NCI-H1436 (cell line): ENCODE measurements at regions not wholly inside any gene's neighbourhood (a gene's known extent, or its start where the extent isn't known, plus 50 kb on each side); places are given as distances from the start of the nearest gene placed in this dataset.

Experiments used
- DNase-seq: peaks from one replicate; lab custom pipeline; 2025; lab: John Stamatoyannopoulos, UW

DNA sequence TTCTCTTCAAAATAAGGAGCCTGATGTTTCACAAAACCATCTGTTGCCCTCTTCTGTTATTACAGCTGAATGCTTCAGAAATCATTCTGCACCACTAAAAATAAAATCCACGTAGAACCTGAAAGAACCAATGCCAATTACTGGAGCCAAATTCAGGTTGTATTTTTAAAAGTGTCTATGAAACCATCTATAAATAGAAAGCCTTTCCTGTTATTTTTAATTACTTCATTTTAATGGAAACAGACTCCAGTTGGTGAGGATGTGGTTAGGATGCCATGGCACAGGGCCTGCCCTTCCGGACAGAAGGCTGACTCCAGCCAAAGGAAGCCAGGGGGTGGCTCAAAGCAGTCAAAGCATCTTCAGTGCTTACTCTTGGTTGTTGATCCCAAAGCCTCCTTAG lies 119.8 kb downstream of the TENT4A start:
- no peak for DNase-seq

DNA sequence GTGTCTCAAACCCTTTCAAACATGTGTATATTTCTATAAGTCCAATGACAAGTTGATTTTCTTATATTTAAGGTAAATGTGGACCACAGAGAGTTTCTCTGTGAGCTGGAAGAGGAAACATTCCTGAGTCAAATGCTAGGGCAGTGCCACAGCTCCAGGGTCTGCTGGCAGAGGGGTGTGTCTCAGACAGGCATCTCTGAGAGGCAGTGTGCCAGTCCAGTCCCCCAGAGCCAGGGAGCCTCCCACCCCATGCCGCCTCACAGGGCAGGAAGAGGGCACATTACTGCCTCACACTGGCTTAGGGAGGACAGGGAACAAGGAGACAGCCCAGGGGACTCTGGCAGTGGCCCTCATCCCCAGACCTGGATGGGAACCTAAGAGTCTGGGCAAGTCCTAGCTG lies 120.2 kb downstream of the TENT4A start:
- DNase-seq, result no peak

DNA sequence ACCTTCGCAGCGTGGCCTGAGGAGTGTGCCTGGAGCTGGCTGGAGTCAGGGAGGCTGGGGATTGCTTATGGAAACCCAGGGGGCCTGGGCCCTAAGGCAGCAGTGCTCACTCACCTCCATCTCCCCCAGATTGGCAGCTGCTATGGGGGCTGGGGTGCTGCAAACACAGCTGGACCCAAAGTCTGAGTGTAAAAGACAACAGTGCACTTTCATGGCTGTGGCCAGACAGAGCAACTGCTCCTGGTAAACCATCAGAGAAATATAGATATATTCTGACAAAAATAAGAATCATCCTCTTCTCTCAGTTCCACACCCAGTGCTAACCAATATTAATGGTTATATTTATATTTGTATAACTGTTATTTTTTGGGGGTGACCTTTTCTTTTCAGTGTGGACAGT lies 123.9 kb downstream of the TENT4A start:
- DNase-seq, result no peak

DNA sequence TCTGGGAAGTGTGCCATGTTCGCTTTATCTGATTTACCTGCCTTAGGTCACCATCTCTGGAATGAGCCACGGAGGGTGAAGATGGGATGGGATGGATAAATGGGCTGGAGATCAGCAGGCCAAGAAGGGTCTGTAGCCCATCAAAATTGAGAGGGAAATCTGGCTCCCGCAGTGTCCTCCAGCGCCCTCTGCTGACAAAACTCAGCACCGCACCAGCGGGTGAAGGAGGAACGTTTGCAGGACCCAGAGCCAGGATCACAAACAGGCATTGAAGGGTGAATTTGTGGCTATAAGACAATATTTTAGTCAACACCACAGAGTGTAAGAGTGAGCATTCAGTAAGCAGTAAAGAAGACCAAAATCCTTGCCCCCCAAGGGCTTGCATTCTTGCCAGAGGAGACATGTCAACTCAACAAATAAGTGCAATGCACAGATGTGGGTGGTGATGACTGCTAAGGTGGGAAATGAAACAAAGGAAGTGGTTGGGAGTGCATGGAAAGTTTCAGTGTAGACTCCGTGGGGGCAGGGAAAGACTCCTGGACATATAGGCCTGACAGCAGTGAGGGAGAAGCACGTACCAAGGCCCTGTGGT lies 124.4 kb downstream of the TENT4A start:
- DNase-seq, result no peak

DNA sequence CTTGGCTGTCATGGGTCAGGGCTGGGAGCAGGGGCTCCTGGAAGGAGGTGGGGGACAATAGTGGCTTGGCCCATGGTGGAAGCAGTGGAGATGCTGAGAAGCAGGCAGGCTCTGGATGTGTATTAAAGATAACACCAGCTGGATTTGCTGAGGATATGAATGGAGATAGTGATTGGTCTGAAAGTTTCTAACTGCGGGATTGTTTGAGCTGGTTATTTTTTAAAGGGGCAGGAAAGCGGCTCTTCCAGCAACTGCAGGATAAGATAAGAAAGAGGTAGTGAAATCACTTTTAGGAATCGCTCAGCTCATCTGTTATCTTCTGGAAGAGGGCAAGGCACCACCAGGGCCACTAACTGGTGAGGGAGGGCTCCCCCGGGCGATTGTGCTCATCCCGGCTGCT lies 125.5 kb downstream of the TENT4A start:
- DNase-seq, result no peak

DNA sequence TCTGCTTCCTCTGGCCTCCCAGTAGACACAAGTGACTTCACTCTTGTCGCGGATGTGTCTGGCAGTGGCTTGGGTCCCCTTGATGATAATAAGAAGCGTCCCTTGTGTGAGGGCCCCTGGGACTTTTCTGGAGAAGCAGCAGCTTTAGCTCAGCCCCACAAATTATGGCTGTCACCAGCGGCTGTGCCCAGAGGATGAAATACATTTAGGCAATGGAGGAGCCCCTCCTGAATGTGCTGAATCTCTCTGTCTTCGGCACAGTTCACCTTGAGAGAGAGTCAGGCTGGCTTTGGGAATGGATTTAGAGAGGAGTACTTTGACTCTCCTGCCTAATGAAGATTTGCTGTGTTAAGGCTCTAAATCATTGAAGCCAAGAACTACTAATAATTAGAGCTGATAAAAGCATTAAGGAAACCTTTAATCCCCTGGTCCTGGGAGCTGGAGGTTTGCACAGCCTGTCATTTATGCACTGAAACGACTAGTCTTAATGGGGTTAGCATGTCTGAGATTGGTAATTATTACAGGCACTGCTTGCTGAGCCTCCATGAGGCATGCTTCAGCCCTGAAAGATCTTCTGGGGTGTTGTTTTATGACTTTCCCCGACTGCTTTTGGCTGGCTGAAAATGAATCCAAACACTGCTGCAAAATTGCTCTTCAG lies 127.0 kb downstream of the TENT4A start:
- no peak for DNase-seq

DNA sequence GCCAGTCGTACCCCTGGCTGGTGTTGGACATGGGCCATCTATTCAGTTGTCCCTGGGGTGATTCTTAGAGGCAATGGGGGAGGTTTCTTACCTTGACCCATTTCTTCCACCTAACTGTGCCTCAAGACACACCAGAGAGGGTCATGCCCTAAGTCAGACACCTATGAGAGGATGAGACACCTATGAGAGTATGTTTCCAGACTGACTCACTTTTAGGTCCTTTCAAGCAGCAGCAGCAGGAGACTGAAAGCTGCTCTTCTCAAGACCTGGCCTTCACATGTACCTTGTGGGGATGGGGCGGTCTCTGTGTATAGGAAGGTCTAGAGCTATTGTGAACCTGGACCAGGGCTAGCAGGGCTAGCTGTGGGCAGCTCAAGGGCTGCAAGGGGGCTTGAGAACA lies 130.1 kb downstream of the TENT4A start:
- DNase-seq, result no peak

DNA sequence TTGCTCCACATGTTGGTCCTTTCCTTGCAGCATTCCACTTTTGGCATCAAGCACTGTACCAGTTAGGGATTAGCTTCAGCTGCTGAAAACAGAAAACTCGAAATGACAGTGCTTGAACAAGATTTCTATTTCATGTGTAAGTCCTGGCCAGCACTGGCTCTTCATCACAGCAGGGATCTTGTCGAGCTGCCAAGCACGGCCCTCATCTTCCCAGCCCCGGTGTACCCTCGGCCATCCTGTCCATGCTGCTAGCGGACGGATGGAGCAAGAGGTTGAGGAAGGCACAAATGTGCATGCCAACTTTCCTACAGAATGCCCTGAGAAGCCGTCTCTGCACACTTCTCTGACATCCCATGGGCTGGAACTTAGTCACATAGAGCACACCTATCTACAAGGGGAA lies 130.6 kb downstream of the TENT4A start:
- no peak for DNase-seq

DNA sequence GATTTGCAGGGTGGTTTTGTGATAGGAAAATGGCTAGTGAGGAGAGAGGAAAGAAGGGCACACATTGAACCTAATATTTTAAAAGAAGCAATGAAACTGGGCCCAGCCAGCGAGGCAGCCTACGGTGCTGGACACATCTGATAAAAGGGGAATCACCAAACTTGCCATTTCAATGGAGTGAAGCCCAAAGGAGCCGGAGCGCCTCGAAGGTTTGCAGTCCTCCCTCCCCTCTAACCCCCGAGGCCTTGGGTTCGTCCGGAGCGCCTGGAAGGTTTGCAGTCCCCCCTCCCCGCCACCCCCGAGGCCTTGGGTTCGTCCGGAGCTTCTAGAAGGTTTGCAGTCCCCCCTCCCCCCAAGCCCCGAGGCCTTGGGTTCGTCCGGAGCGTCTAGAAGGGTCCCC lies 132.6 kb downstream of the TENT4A start:
- no peak for DNase-seq

DNA sequence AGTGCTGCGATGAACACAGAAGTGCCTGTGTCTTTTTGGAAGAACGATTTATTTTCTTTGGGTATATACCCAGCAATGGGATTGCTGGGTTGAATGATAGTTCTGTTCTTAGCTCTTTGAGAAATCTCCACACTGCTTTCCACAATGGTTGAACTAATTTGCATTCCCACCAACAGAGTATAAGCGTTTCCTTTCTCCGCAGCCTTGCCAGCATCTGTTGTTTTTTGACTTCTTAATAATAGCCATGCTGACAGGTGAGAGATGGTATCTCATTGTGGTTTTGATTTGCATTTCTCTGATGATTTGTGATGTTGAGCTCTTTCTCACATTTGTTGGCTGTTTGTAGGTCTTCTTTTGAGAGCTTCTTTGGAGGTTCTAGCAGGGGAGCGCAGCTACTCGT lies 134.6 kb downstream of the TENT4A start:
- DNase-seq, result no peak

DNA sequence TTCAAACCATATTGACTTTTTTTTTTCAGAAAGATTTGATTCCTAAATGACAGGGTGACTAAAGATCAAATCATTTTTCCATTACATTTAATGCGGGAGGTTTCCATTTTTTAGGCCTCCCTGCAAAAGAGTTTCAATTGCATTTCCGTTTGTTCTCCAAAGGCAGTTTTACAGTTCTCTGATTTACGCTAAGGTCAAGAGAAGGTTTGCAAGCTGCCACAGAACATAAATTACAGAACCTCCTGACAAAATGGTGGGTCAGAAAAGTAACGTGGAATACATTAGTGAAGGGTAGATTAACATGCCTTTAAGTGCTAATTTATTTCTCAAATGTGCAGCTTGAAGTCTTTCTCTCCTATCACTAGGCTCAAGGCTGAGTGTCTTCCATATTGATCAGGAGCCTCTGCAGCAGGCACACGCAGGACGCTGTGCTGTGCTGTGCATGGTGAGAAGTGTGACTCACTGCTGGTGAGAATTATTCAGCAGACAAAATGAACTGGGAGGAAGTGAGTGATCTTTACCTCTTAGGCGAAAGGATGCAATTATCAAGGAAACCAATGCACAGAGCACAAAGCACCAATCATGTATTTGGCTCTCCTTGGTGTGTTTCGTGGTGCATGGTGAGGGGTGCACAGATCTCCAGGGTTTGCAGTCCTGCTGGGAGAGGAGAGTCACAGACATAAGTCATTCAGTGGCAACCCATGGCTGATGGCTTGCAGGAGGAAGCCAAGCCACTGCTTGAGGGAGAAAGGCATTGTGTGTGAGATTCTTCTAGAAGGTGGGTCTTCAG lies 136.3 kb downstream of the TENT4A start:
- DNase-seq, result no peak

DNA sequence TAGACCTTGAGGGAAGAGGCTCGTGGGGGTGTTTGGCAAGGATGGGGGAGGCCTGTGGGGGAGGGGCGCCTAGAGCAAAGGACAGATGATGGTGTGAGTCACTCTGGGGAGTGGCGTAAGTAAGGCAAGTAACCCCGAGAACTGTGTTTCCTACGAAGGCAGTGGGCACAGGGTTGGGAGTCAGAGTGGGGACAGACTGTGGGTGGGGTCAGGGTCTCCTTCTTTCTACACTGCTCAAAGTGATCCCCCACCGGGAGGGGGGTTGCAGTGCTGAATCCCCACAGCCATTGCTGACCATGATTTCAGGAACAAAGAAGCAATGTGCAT lies 136.8 kb downstream of the TENT4A start:
- no peak for DNase-seq

DNA sequence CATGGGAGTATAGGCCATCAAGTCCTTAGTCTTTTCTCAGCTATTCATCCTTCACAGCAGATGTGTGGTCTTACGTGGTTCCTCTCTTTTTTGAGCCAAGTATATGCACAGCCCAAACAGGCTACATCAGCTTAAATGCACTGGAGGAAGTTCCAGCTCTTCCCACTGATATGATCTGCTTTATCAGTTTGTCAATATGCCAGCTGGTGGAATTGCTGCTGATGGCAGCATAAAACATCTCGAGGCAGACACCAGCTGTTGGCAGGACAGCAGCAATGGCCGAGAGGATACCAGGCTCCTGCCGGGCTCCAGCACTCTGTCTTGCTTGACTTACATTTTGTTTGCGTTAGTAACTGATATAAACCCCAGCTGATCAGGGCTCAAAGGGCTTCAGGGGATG lies 143.4 kb downstream of the TENT4A start:
- no peak for DNase-seq

DNA sequence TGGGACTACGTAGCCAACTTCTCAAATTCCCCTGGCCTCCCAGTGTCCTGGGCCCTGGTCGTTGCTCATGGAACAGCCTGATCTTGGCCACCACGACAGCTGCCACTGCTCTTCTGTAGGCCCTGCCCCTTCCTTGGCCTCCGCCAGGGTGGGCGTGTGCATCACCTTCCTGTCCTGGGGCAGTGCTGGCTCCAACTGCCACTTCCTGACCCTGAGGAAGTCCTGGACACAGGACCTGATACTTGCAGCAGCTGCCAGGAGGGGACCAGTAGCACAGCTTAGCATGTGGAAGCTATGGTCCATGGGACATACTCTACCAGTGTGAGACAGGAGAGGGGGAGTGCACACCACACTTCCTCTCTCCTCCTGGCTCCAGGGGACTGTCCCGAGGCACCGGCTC lies 145.2 kb downstream of the TENT4A start:
- no peak for DNase-seq

DNA sequence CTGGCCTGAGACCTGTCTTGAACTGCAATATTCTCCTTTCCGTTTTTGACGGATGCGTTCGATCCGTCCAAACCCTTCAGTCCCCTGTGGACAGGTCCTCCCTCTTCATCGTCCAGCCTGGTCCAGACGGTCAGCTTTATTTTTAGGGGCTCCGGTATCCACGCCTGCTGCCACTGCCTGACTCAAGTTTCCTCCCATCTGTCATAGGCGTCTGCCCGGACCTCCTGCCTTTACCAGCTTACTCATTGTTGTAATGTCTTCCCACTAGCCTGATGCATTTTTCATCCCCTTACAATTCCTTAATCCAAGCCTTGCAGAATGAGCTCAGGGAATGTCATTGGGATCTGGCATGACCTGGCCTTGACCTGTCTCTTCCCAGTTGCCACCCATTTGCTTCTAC lies 145.8 kb downstream of the TENT4A start:
- no peak for DNase-seq

DNA sequence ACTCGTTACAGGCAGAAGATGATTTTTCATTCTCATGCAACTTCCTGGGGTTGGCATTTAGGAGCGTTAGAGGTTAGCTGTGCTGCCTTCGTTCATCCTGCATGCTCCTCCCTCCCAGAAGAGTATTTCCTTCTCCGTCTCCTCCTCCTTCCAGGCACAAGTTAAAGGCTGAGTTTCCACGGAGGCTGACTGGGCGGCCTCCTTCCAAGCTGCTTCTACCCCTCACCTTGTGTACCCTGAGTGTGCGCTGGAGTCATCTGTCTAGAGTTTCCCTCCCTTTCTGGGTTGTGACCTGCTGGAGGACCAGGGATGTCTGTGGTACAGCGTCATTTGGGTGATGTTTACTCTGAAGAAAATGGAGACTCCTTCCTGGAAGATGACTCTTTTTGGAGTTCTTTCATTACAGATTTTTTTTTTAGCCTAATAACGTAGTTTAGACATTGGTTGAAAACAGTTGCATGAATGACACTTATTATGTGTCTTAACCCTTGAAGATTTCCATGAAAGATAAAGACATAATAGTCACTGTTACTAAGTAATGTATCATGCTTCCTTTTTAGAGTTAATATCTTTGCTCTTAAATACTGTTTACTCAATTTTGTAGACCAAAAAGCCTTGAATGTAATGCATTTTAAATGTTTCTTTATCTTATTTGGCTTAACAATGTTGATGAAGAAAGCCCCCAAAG lies 146.9 kb downstream of the TENT4A start:
- DNase-seq, result no peak

DNA sequence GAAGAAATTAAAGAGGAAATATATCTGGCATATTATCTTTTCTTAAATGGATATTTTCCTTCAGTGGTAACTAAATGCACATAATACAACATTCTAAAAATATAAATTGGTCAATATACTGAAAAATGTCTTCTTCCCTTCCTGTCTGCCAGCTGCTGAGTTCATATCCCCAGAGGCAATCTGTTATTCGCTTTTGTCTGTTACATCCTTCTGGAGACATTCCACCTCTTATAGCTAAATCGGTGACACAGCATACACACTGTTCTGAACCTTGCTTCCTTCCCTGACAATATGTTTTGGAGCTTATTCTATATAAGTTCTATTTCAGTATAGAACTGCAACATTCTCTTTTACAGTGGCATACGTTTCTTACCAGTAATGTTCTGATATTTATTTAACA lies 147.8 kb downstream of the TENT4A start:
- DNase-seq, result no peak

DNA sequence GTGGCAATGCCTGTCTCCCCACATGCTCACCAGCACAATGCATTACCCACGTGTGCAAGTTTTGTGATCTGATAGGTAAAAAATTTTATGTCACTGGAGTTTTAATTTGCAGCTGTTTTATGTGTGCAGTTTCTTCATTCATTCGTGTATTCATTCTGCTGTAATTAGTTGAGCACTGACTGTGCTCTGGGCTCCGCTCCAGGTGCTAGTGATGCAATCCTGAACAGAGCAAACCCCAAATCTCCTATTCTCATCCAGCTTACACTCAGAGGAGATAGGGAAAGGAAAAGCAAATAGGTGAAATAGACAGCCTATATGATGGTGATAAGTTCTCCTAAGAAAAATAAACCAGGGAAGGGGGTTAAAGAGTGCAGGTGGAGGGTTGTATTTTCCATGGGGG lies 148.4 kb downstream of the TENT4A start:
- DNase-seq, result no peak

DNA sequence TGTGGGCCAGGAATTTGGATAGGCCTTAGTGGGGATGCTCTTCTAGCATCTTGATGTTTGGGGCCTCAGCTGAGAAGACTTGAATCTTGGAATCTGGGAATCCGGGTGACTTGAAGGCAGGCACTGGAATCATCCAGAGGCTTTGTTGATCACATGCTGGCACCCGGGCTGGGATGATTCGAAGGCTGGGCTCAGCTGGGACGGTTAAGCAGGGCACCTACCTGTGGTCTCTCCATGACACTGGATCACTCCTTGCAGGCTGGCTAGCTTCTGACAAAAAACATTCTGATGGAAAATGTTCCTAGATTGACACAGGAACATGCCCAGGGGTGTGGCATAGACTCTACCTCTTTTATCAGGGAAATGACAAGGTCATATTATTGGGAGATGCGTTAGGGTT lies 149.1 kb downstream of the TENT4A start:
- DNase-seq, result no peak

DNA sequence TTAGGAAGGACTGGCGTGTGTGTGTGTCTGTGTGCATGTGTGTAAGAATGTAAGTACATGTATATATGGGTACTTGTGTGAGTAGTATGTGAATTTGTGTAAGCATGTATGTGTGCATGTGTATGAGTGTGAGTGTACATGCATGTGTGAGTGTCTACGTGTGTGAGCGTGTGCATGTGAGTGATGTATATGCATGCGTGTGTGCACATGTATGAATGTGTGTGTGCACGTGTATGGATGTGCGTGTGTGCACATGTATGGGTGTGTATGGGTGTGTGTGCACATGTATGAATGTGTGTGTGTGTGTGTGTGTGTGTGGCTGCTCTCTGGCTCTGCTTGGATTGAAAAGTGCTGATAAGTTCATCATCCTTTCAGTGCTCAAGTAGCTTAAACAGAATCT lies 154.5 kb downstream of the TENT4A start:
- DNase-seq, result no peak

DNA sequence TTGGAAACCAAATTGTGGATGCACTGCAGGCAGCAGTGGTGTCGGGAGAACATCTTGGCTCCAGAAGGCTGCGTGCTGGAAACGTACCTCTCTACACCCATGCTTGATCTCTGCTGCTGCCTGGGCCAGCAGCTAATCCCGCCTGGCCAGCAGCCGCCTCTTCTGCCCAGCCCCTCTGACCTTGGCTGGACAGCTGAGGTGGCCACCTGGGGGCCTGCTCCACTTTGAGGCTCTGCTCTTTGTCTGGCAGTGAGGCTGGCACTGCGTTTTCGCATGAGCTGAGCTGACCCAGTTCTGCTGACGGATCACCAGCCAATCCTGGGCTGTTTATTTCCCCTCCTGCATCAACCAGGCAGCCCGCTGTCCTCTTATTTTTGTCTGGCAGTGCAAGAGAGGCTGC lies 154.9 kb downstream of the TENT4A start:
- DNase-seq, result no peak

DNA sequence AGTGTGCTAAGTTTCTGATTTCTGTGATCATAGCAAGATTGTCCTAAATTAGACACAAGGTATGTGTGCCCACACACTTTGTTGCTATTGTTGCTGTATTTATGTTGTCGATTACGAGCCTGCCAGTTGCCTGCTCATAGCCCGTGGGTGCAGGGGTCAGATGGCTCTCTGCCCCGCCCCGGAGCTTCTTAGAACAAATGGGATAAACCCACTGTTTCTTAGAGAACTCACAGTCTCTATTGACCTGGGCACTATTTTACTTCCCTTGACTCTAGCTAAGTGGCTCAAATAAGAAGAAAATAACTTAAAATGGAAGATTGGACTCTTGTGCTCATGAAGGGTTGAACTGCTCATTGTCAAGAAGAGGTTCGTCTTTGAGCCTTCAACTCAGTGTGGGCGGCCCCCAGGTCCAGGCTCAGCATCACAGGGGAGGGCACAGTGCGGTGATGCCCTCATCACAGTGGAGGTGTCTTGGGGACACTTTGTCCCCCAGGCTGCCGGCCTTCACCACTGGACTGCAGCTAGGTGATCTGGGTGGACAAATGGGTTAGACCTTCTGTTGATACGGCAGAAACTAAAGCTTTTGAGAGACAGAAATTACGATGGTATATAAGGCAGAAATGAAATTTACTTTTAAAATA lies 155.5 kb downstream of the TENT4A start:
- no peak for DNase-seq

DNA sequence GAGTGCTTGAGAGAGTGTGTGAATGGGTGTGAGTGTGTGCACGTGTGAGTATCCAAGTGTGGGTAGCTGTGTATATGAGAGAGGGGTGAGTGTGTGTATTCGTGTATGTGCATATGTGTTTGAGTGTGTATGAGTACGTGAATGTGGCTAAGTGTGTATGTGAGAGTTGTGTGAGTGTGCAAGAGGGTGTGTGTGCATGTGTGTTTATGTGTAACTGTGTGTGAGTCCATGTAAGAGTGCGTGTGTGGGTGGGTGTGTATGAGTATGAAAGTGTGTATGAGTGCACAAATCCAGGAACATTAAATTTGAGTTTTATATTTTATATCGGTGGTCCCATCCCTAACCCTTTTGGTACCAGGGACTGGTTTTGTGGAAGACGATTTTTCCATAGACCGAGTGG lies 156.4 kb downstream of the TENT4A start:
- no peak for DNase-seq
